ENCODE measurements at regions not wholly inside any gene's neighbourhood (a gene's known extent, or its start where the extent isn't known, plus 50 kb on each side); places are given as distances from the start of the nearest gene placed in this dataset.
A peak's percentile ranks its signal among the peaks of the same experiment; 100 is the strongest.

DNA sequence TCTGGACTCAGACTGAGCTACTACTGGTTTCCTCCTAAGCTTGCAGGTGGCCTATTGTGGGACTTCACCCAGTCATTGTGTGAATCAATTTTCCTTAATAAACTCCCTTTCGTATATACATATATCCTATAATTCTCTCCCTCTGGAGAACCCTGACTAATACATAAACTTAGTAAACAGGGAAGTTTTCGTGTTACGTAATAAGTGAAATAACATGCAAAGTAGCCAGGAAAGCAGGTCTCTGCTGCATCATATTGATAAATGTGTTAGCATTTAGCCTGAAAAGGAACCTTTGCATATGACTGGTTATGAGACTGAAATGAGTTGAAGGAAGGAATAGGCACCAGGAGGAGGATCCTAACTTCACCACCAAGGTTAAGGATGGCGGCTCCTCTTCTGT, 527.2 kb upstream of the FAM98A start:
- FAIRE-seq: no peak

DNA sequence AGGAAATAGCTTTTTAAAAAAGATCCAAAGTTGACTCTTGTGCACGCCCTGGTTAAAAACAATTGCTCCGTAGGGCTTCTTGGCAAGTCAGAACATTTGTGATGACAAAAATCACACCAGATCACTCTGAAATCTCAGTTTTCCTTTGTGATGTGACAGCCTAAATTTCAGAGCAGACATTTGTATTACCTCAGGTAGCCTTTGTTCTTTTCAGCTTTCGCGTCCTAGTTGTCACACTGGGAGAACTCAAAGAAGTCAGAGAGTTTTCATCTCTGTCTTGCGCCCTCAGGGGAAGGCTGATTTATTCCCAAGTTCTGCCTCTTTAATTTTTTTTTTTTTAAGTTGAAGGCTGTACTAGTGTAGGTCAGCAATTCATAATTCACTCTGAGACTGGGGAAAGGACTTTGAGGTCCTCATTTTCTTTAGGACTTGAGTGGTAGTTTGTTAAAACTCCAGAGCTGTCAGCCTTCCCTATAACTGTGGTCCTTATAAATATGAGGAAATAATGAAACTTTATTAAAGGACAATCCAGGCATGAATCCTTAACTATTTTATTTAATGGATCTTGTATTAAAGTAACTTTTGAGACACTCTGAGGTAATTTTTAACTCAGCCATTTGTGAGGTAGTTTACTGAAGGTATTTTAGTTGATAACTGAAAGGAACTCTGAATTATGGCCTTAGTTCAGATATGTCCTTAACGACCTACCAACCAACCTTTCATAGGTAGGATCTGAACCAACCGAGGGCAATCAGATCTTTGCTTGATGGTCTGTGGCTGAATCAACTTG, 525.1 kb upstream of the FAM98A start:
- no peak for FAIRE-seq

DNA sequence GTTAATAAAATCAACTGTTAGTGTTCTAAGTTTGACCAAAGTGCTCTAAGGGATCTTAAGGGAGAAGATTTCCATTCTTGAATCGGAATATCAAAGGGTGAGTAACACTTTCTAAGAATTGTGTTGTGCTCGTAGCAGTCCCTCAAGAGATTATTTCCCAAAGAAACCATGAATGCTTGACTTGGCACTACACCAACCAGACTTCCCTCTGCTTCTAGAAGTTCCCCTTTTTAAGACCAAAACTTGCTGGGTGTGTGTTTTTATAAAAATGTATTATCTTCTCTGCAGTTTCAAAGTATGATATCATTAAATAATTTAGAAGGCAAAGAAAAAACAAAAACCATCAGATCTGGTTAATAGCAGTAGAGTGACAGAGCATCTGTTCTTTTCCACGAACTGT, 522.0 kb upstream of the FAM98A start:
- no peak for FAIRE-seq

DNA sequence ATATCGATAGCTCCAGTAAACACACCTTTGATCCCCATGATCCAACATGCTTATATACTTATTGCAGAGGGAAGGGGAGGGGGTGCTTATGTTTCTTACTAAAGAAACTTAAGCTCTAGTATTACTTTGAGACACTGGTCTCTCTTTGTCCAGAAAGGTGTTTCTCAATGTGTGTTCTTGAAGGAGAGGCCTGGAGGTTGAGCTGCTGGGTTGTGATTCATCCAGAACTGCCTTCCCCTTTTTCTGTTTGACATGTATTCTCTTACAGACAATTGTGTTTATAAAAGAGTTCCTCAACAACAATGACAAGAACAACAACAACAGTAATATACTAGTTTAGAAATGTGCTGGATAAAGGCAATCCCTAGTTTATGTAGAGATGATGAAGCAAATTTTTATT, 516.0 kb upstream of the FAM98A start:
- no peak for FAIRE-seq

DNA sequence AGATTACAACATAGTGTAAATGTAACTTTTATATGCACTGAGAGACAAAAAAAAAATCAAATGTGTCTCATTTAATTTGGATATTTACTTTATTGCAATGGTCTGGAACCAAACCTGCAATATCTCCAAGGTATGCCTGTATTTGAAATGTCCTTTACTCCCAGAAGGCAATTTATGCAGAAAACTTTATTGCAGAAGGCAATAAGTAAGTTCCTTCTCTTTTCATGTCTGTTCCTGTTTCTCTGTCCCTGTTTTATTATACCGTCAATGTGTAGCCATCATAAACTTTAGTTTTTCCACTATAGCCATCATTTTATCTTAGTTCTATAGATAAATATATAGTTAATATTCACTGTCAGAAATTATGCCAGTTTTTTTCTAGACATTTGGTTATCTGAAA, 513.1 kb upstream of the FAM98A start:
- FAIRE-seq: peak; percentile 47

DNA sequence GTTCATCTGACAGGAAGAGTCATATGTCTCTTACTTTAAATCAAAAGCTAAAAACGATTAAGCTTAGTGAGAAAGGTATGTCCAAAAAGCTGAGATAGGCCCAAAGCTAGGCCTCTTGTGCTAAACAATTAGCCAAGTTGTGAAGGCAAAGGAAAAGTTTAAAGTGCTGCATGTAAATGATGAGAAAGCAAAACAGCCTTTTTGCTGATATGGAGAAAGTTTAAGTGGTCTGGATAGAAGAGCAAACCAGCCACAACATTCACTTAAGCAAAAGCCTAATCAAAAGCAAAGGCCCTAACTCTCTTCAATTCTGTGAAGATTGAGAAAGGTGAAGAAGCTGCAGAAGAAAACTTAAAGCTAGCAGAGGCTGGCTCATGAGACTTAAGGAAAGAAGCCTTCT, 511.3 kb upstream of the FAM98A start:
- no peak for FAIRE-seq

DNA sequence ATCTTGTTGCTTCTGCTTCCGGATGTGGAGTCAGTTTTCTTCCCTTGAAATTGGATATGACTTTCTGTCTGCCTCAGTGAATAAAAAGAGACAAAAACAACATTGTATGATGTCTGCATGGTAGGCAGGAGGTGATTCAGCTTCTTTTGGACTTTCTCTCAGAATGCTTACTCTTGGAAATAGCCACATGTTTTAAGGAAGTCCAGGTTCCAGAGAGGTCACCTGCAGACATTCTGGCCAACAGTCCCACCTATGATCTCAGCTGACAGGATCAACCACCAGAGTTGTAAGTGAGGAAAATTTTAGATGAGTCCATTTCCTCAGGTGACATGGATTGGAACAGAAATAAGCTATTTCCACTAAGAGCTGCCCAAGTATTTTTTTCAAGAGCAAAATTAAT, 508.7 kb upstream of the FAM98A start:
- no peak for FAIRE-seq

DNA sequence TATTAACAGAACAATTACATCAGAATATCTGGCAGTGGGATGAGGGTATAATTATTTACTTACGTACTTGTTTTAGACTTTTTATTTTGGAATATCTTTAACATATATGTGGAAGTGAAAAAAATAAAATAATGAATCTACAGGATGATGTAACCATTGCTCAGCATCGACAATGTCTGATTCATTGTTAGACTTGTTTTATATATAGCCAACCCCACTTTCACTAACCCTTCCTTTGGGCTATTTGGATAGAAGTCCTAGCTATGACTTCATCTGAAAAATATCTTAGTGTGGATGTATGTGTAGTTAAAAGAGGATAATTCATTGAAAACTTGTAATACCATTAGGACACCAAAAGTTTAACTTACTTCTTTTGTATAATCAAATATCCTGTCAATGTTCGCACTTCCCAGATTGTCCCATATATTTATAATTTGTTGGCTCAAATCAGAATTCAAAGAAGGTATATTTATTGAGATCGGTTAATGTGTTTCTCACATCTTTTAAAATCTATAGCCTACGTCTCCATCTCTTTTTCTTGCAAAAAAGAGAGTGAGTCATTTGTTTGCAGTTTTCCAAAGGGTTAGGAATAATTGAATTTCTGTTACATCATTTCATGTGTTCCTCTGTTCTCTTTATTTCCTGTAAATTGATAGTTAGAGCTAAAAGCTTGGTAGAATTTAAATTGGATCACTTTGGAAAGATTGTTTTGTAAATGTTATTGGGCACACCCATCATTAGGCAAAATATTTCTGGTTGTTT, 506.1 kb upstream of the FAM98A start:
- no peak for FAIRE-seq

DNA sequence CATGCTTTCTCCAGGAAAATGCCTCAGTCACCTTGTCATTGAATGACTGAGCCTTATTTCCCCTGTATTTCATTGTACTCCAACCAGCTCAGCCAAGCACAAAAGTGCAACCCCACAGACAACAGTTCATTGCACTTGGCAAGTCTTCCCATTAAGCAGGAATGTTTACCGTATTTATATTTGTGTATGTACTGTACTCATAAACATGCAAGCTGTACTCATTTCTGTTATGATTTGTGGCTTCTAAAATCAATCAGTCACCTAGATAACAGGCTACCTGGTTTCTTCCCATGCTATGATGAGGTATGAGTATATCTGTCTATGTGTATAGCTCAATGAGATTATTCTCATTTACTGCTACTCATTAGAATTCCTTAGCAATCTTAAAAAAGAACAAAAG, 505.5 kb upstream of the FAM98A start:
- no peak for FAIRE-seq

DNA sequence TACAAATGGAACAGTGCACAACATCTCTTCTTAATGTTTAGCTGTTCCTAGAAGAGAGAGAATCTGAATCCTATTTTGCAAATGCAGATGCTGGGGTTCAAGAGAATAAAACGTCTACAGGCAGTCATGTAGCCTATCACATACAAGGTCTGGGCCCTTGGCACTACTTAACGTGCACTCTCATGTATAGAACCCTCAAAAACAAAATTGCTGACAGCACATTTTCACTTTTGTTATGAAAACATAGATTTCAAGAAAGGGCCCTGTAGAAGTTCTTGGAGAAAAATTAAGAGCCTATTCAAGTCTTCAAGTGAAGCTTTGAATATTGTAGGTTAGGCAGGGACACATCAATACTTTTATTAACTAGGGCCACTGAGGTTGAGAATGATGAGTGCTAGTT, 504.3 kb upstream of the FAM98A start:
- FAIRE-seq: no peak

DNA sequence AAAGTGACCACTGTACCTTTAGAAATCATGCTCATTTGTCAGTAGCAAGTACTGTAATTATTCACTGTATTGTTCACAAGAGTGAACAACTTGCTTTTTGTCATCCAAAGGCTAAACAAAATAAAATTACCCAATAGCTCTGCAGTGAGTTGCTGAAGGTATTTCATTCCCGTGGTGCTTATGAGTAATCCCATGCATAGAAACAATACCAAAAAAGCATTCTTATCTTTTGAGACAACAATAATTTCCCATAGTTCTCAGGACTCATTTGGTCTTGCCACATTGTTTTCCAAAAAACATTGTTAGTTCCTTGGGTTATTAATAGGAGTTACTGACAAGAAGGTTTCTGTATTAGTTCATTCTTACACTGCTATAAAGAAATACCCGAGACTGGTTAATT, 503.2 kb upstream of the FAM98A start:
- no peak for FAIRE-seq

DNA sequence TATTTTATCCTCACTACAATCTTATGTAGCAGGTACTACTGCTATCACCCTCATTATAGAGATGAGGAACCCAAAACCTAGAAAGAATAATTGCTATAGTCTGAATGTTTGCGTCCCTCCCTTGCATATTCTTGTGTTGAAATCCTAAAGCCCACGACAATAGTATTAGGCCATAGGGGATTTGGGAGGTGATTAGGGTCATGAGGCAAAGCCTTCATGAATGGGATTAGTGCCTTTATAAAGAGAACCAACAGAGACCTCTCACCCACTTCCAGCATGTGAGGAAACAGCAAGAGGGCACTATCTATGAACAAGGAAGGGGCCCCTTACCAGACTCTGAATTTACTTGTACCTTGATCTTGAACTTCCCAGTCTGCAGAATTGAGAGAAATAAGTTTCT, 500.3 kb upstream of the FAM98A start:
- FAIRE-seq: no peak

DNA sequence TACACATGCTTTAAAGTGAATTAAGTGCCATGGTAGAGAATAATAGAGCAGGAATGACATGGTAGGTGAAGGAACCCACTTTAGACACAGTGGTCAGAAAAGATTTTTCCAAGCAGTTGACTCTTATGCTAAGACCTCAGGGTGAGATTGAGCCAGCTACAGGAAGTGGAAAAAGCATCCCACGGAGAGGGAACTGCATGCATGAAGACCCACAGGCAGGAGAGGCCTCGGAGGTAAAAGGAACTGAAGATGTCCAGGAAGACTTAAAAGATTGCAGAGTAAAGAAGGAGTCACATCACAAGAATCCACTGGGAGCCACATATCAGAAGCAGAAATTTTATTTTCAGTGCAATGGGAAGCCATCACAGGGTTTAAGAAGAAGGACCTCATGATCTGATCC, 499.2 kb upstream of the FAM98A start:
- FAIRE-seq: no peak

DNA sequence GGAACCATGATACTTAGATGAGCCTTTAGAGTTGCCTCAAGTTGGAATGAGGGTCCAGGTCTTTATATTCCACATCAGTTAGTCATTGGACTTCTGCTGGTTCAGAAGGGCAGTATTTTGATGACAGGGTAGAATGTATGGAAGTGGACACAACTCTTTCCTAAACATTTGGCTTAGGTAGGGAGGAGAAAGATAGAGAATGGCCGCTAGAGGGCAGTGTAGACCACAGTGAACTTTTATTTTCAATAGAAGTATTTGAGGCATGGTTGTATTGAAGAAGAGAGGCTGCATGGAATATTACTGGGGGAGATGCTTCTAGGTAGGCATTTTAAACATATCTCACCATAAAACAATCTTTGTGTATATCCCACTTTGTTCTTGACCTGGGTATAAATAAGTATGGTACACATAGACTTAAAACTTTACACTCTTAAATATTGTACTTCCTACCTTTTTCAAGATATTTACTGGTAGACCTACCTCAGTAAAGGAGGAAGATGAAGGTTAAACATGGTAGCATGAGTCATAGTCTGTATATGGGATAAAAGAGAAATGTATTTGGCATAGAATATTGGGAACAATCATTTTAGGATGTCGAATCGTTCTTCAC, 497.6 kb upstream of the FAM98A start:
- no peak for FAIRE-seq

DNA sequence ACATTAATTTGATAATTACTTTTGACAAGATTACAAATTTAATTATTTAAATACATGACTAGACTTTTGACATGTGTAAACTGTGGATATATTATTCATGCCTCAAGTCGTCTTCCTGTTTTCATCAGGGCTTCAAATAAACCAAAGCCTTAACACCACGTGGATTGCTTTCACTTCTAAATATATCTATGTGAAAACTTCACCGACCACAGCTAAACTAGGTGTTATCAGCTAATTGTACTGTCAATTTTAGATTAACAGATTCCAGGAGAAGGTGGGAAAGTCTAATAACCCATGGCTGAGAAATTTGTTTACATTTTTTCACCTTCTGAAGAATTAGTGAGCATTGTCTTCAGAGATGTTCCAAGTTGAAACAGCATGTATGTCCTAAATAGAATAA, 494.7 kb upstream of the FAM98A start:
- FAIRE-seq: no peak

DNA sequence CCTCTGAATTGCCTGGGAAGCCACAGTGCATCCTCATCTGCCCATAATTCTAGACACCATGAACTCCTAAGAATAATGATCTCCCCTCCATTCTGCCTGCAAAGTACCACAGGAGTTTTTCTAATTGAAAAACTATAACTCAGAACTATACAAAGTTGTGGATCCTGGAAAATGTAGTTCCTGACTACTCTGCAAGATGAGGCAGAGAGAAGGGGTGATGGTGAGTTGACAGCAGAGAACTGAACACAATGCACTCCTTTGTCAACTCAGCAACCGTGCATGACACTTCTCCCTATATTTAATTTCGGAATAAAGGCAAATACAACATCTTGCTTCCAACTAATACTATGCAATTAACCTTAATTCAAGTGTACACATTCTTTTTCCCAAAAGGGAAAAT, 471.1 kb upstream of the FAM98A start:
- FAIRE-seq: no peak

DNA sequence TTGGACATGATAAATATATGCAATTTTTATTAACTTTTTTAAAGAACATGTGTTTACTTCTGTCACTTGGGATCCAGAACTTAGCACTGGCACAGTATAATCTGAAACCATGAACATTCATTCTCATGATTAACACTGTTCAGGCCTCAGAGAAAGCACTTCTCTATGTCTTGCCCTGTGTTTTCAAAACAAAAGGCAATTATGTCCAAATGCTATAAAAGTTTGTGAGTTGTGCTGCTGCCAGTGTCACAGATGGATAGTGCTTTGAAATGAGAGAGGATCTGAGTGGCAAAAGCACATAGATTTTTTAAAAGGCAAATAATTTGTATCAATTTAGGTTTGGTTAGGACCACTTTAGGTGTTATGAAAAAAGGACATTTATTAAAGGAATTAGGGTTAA, 470.5 kb upstream of the FAM98A start:
- FAIRE-seq: no peak

DNA sequence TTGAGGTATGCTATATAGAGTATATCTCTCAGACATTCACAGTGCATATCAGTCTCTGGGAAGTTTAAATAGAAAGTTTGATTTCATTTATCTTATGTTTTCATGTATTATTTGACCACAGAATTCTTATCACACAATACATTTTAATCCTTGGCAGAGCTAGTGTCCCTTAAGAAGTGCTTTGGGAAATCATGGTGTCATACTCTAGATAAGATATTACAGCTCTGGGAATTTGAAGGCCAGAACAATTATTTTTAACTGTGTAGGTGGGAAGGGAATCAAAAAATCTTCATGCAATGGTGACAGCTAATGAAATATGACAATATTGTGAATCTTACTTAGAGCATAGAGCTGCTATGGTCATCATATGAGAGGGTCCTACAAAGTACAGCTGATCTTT, 451.3 kb upstream of the FAM98A start:
- no peak for FAIRE-seq

DNA sequence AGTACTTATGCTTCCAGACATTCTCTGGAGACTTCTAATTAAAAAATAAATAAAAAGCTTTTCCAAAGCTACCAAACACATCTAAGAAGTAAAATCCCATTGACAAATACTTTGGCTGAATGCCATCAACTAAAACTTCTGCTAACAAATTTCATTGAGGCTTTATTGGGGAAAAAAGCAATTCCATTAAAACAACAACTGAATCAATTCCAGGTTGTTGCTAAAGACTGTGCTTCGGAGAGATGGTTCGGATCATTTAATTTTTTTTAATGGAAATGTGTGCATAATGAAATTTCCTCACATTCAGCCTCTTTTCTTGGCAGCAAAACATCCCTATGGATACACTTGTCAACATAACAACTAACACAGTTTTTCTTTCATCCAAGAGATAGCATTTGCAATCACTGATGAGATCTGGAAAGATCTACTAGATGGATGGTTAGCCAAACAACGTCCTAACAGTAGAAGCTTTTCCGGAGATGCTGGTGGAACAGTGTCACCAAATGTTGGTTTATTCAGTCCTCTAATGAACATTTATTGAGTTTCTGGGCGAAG, 446.1 kb upstream of the FAM98A start:
- FAIRE-seq: no peak

DNA sequence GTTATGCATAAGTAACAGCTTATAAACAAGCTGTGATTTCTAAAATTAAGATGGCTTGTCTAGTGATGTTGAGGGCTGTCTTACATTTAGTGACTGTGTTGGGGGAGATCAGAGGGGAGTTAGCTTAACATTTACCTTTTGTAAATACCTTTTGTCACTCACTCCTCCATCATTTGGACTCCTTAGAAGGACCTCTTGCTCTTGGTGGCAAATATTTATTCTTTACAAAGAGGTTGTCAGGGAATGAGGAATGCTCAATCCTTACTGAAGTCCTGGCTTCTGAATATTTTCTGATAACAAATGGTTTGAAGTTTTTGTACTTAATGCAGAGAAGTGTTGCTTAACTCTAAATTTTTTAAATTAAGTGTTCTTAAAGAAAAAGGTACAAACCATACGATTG, 438.8 kb upstream of the FAM98A start:
- FAIRE-seq: no peak

DNA sequence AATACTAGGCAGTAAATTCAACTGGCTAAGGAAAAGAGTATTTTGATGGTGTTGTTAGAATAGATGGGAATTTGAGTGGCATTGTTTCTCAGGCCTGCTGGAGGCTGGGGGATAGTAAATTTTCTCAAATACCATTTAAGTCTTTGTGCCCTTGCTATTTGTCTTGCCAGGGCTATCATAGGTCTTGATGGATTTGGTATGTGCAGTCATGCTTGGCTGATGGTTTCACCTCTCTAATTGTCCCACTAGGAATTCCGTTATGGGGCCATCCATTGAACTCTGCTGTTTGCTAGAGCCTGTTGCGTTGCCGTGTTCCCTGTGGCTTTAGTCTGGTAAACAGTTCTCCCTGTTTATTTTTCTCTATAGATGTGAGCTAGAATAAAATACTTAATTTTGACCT, 438.1 kb upstream of the FAM98A start:
- no peak for FAIRE-seq

DNA sequence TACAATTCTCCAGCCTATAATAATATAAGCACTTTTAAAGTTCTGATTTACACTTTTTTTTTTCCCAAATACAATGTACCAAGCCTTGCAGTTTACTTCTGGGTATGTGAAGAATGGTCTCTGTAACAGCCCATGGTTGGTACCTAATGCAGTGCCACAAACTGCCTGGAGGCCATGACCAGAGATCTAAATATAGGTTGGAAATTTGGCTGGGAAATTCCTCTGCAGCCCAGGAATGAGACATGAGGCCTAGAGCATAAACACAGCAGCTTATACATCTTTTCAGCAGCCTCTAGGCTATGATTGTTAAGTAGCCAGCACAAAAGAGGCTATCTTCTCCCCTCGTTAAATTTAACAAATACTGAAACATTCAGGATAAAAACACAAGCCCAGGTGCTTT, 432.0 kb upstream of the FAM98A start:
- no peak for FAIRE-seq

DNA sequence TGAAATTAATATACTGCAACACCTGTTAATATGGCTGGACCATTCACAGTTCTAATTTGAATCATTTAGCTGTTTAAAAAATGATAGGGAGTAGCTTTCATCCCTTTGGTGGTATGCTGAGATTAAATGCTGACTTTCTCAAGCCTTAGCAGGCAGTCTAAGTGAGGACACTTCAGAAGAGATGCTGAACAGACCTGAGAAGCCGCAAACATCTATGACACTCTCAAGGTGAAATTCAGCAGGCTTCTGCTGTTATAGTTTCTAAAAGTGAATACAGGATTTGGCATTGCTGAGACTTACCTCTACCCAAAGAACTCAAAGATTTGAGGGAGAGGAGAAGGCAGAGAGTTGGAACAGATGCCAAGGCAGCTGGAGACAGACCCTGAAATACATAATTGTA, 431.2 kb upstream of the FAM98A start:
- FAIRE-seq: no peak

DNA sequence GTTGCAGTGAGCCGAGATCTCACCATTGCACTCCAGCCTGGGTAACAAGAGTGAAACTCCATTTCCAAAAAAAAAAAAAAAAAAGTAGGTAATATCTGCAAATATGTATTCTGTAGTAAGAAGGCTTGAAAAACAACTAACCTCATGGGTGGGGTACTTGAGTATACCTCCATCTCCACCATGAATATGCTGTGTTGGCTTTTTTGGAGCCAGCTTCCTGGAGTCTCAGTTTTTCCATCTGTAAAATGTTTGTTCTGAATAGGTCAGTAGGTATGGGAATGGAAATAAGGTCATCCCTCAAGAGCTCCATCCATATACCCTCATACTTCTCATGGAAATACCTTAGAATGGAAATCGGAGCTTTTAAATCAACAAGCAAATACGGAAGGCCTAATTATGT, 430.0 kb upstream of the FAM98A start:
- no peak for FAIRE-seq

All from colon (tissue), 2 donors.